VCaP (cell line): ENCODE measurements at regions not wholly inside any gene's neighbourhood (a gene's known extent, or its start where the extent isn't known, plus 50 kb on each side); places are given as distances from the start of the nearest gene placed in this dataset.

Source experiments
- H3K27ac ChIP-seq: fragments of 450-650 bp; 2 replicates; pipeline ENCODE4 v1.5.1; 2017
- CTCF ChIP-seq: fragments of 450-650 bp; conservative IDR thresholded peaks from 2 replicates; pipeline ENCODE4 v1.5.1; 2017; ENCODE audit warnings: mild to moderate bottlenecking, moderate library complexity

DNA sequence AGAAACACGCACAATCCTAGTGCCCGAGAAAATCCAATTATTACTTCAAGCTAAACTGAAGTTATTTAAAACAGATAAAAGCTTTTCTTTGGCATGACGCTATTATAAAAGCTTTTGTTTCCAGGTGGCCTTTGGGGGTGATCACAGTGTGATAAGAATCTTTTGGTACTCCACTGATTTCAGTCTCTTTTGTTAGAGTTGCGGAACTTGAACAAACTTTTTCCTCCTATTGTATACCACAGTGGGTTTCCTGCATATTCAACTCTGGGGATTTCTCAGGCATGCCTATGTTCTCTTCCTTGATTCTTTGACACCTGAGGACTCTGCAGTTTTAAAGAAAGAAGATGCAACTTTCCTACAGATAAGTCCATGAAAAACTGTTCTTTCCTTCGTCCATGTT is 99.7 kb upstream of the PITRM1 start:
- no peak overlapping the region for H3K27ac ChIP-seq
- no peak for TF ChIP-seq CTCF

- no peak overlapping the region for H3K27ac ChIP-seq
- no peak for TF ChIP-seq CTCF
Measured at GRCh38 chr10:3271354-3272115, 99.0 kb upstream of the PITRM1 start.

DNA sequence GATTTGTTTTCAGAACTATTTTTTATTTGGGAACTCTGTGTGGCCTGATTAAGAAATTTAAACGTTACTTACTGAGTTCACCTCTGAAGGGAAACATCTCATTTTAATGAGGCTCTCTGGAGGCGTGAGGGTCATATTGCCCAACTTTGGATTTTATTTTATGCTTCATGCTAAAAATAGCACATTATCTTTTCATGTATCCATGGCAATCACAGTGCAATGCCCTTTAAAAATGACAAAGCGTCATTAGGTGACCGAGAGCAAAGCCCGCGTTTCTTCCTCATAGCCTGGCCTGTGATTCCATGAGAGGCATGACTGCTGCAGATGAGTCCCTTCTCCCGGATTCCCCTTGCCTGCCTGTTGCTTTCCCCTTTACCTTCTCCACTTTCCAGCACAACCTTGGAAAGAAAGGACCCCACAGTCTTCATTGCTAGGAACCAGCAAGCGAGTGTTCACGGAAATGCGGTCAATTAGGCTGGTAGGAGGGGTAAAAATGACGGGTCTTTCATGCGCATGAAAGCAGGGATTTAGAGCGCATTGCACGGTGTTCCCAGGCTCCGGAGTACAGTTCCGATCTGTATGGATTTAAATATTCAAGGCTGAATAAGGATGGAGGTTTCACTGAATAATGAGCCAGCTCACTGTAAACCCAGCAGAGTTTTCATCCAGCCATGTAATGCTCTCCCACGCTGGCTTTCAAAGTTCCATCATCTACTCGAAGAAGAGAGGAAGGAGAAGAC is 98.2 kb upstream of the PITRM1 start:
- H3K27ac ChIP-seq = no peak overlapping the region
- no peak for TF ChIP-seq CTCF

DNA sequence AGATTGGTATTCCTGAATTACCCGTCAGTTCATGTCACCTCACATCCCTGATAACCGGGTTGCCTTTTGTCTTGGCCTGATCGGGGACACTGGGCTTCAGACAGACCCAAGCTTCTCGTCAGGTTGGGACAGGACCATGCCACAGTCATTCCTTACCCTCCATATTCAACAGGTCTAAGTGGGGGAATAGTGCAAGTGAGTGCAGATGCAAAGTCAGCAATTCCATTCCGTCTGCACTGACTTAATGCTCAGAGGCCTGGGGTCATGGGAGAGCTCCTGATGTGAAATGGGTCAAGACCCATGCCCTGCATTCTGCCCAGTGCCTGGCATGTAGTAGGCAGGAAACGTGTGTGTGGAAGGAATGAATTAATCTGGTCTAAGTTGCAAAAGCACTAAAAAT is 95.4 kb upstream of the PITRM1 start:
- TF ChIP-seq CTCF = no peak
- H3K27ac ChIP-seq = no peak overlapping the region

DNA sequence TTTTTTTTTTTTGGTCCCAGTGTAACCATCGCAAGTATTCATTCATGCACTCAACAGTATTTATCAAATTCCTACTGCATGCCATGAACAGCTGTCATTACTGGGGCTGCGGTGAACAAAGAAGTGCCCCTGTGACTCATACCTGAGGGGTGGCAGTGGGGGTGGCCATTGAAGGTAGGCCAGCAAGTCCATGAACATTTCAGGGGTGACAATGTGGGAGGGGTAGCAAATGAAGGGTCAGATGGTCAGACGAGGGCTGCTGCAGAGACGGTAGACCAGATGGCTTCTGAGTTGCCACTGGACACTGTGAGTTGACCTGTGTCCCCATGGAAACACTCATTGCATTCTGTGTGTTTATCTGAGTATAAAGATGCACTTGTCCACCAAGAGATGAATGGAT is 92.5 kb upstream of the PITRM1 start:
- TF ChIP-seq CTCF = no peak
- no peak overlapping the region for H3K27ac ChIP-seq

DNA sequence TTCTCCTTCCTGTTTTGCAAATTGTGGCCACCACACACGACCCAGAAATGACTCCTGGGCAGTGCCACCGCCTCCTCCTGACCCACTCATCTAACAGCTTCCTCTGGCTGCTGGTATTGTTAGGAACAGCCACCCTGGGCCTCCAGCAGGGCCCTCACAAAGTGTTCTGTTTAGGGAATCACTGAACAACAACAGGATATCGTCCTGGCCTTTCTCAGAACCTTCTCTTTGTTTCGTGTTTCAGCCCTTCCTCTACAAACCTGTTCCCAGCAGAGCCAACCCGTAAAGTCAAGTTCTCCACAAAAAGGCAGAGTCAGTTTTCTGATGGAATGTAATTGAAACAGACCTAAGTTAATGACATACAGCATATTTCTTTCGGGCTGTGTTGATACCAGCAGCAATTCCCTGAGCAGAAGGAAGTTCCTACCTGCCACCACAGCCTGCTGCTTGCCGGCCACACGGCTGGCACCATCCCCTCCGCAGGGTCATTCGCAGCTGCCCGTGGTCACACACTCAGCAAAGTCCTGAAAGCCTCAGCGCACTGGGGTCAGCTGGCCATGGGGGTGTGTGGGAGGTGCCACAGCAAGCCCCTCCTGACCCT is 91.7 kb upstream of the PITRM1 start:
- TF ChIP-seq CTCF = no peak
- no peak overlapping the region for H3K27ac ChIP-seq

DNA sequence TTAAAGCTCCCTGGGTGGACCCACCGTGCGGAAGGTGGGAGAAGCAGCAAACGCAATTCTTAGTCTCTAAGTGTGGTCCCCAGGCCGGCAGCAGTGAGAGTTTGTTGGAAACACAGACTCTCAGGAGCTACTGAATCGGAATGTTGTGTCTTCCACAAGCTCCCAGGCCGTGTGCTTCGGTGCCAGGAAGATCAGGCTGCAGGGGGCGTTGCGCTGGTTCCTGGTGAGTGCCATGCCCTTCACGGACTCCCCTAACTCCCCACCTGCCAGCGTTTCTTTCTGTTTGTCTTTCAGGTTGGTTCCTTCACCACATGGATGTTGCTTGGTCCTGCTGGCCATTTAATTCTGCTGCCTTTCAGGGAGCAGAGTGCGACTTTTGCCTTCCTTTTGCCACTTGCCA is 91.2 kb upstream of the PITRM1 start:
- no peak for TF ChIP-seq CTCF
- no peak overlapping the region for H3K27ac ChIP-seq
